SU-DHL-6 (cell line): ENCODE measurements at regions not wholly inside any gene's neighbourhood (a gene's known extent, or its start where the extent isn't known, plus 50 kb on each side); places are given as distances from the start of the nearest gene placed in this dataset.

Source experiments
- EZH2phosphoT487 ChIP-seq: fragments of 200-600 bp; sonication (generic), shearing (Covaris generic); conservative IDR thresholded peaks from 2 replicates; pipeline ENCODE4 v1.6.1; 2018; ENCODE audit warnings: mild to moderate bottlenecking, antibody characterized with exemption, low read length, moderate library complexity, mixed read lengths
- TF ChIP-seq, protein P1 (sequence below): fragments of 200-600 bp; sonication (generic); IDR thresholded peaks from one replicate; pipeline ENCODE4 v1.5.1; 2017; ENCODE audit warnings: antibody characterized with exemption, mild to moderate bottlenecking, low read length, moderate library complexity; ENCODE audit not compliant: insufficient read depth, poor library complexity, severe bottlenecking

DNA sequence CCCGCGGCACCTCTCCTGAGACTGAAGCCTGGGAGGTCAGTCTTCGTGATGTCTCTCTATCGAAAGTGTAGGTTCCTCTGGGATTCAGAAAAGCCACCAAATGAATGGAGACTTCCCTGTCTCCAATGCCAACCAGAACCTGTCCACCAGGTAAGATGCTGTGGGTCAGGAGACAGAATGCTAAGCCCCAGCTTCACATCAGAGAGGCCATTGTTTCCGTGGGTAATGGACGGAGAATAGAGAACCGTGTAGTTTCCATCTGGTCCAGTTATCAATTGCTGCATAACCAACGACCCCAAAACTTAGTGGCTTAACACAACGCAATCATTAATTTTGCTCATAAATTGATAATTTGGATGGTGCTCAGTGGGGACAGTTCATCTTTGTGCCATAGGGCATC is 93.5 kb downstream of the DDX1 start:
- TF ChIP-seq, protein P1, sequence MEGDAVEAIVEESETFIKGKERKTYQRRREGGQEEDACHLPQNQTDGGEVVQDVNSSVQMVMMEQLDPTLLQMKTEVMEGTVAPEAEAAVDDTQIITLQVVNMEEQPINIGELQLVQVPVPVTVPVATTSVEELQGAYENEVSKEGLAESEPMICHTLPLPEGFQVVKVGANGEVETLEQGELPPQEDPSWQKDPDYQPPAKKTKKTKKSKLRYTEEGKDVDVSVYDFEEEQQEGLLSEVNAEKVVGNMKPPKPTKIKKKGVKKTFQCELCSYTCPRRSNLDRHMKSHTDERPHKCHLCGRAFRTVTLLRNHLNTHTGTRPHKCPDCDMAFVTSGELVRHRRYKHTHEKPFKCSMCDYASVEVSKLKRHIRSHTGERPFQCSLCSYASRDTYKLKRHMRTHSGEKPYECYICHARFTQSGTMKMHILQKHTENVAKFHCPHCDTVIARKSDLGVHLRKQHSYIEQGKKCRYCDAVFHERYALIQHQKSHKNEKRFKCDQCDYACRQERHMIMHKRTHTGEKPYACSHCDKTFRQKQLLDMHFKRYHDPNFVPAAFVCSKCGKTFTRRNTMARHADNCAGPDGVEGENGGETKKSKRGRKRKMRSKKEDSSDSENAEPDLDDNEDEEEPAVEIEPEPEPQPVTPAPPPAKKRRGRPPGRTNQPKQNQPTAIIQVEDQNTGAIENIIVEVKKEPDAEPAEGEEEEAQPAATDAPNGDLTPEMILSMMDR, result no peak
- no peak for TF ChIP-seq EZH2phosphoT487
